Loucy (cell line): ENCODE measurements at regions not wholly inside any gene's neighbourhood (a gene's known extent, or its start where the extent isn't known, plus 50 kb on each side); places are given as distances from the start of the nearest gene placed in this dataset.

Experiments
- H2AFZ ChIP-seq: fragments of 200-600 bp; sonication (generic); 2 replicates; pipeline ENCODE4 v1.6.0; 2016; ENCODE audit warnings: antibody characterized with exemption, mild to moderate bottlenecking, low read length, moderate library complexity
- H3F3A ChIP-seq: fragments of 200-600 bp; 2 replicates; pipeline ENCODE4 v1.6.0; 2016; ENCODE audit warnings: antibody characterized with exemption, low read depth, mild to moderate bottlenecking
- H3K27me3 ChIP-seq: fragments of 200-600 bp; sonication (generic); 2 replicates; pipeline ENCODE4 v1.6.1; 2014; ENCODE audit warnings: low read length, mild to moderate bottlenecking; ENCODE audit not compliant: insufficient read depth, poor library complexity, severe bottlenecking
- H3K36me3 ChIP-seq: fragments of 200-600 bp; sonication (generic); 2 replicates; pipeline ENCODE4 v1.6.1; 2016; ENCODE audit warnings: low read length; ENCODE audit not compliant: insufficient read depth
- H3K4me1 ChIP-seq: fragments of 200-600 bp; sonication (generic); 2 replicates; pipeline ENCODE4 v1.5.1; 2014; ENCODE audit warnings: low read length, mild to moderate bottlenecking; ENCODE audit not compliant: insufficient read depth, poor library complexity, severe bottlenecking
- H3K4me2 ChIP-seq: fragments of 200-600 bp; sonication (generic); 2 replicates; pipeline ENCODE4 v1.6.0; 2014; ENCODE audit warnings: antibody characterized with exemption, low read length, low read depth, mild to moderate bottlenecking; ENCODE audit not compliant: poor library complexity, severe bottlenecking
- H3K4me3 ChIP-seq: fragments of 200-600 bp; sonication (generic); 2 replicates; pipeline ENCODE4 v1.5.1; 2014; ENCODE audit warnings: low read length, mild to moderate bottlenecking, mixed read lengths; ENCODE audit not compliant: poor library complexity, severe bottlenecking
- H3K79me2 ChIP-seq: fragments of 200-600 bp; sonication (generic); 2 replicates; pipeline ENCODE4 v1.6.1; 2014; ENCODE audit warnings: low read length; ENCODE audit not compliant: insufficient read depth
- H3K9ac ChIP-seq: fragments of 200-600 bp; sonication (generic); 2 replicates; pipeline ENCODE4 v1.6.0; 2014; ENCODE audit warnings: mild to moderate bottlenecking, low read depth, low read length, moderate library complexity; ENCODE audit not compliant: poor library complexity, severe bottlenecking
- H3K9me2 ChIP-seq: fragments of 200-600 bp; sonication (generic); replicated peaks from 2 replicates; pipeline ENCODE4 v1.6.1; 2016; ENCODE audit warnings: low read depth, low read length, mixed read lengths
- H3K9me3 ChIP-seq: fragments of 200-600 bp; sonication (generic); 2 replicates; pipeline ENCODE4 v1.6.1; 2014; ENCODE audit warnings: mild to moderate bottlenecking, antibody characterized with exemption, low read length, low read depth; ENCODE audit not compliant: insufficient read depth
- H4K20me1 ChIP-seq: fragments of 200-600 bp; sonication (generic); 2 replicates; pipeline ENCODE4 v1.6.0; 2014; ENCODE audit warnings: antibody characterized with exemption, low read length, mild to moderate bottlenecking; ENCODE audit not compliant: insufficient read depth, poor library complexity, severe bottlenecking
- EZH2phosphoT487 ChIP-seq: fragments of 200-600 bp; IDR thresholded peaks from 2 replicates; pipeline ENCODE4 v1.6.1; 2018; ENCODE audit warnings: antibody characterized with exemption, mild to moderate bottlenecking, moderate library complexity, borderline replicate concordance
- TF ChIP-seq, protein P1 (sequence below): fragments of 200-600 bp; sonication (generic); conservative IDR thresholded peaks from 2 replicates; pipeline ENCODE4 v1.5.1; 2014; ENCODE audit warnings: mild to moderate bottlenecking, antibody characterized with exemption, low read length

DNA sequence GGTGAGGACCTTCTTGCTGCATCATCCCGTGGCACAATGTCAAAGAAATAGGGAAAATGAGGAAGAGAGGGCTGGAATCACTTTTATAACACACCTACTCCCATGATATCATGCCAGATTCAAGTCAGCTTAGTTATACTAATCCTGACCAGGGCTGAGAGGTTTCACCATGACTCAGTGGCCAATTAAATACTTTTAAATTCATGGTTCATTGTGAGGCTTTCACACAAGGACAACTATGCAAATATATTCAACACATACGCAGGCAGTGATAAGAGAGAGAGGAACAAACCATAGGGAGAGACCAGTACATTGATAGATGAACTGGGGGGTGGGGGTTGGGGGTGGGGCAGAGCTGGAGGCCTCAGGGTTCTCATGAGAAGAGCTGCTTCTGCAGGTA lies 313.1 kb downstream of the LRFN2 start:
- no peaks in the 10 kb centered on the region for H3K79me2 ChIP-seq
- H3K9ac ChIP-seq, result no peak overlapping the region
- no peaks in the 10 kb centered on the region for H4K20me1 ChIP-seq
- no peaks in the 10 kb centered on the region for H3K27me3 ChIP-seq
- H3K36me3 ChIP-seq, result no peaks in the 10 kb centered on the region
- no peak overlapping the region for H2AFZ ChIP-seq
- no peak overlapping the region for H3K4me2 ChIP-seq
- no peaks in the 10 kb centered on the region for H3F3A ChIP-seq
- TF ChIP-seq, protein P1, sequence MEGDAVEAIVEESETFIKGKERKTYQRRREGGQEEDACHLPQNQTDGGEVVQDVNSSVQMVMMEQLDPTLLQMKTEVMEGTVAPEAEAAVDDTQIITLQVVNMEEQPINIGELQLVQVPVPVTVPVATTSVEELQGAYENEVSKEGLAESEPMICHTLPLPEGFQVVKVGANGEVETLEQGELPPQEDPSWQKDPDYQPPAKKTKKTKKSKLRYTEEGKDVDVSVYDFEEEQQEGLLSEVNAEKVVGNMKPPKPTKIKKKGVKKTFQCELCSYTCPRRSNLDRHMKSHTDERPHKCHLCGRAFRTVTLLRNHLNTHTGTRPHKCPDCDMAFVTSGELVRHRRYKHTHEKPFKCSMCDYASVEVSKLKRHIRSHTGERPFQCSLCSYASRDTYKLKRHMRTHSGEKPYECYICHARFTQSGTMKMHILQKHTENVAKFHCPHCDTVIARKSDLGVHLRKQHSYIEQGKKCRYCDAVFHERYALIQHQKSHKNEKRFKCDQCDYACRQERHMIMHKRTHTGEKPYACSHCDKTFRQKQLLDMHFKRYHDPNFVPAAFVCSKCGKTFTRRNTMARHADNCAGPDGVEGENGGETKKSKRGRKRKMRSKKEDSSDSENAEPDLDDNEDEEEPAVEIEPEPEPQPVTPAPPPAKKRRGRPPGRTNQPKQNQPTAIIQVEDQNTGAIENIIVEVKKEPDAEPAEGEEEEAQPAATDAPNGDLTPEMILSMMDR, result no peak
- TF ChIP-seq EZH2phosphoT487, result no peak
- H3K4me3 ChIP-seq, result no peak overlapping the region
- no peaks in the 10 kb centered on the region for H3K4me1 ChIP-seq
- H3K9me3 ChIP-seq, result no peaks in the 10 kb centered on the region
- no peaks in the 10 kb centered on the region for H3K9me2 ChIP-seq

DNA sequence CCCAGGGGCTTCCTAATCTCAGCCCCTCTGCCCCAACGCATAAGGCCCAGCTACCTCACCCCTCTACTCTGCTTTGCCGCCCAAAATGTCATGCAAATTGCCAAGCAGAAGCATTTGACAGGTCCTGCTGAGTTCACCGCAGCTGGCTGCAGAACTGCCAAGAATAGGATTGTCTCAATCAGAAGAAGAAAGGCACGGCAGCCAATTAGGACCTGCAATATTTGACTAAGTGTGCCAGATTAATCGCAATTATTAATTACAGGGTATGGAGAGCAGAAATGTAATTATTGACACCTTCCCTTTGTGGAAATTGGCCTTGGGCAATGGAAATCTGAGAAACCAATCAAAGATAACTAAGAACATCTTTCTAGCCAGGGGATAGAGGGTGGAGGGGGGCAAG lies 318.6 kb downstream of the LRFN2 start:
- Histone ChIP-seq H3K27me3 (no peaks in the 10 kb centered on the region), H3K9ac (no peak overlapping the region), H4K20me1 (no peaks in the 10 kb centered on the region), H3K4me3 (no peak overlapping the region), H3K4me2 (no peak overlapping the region), H3K79me2 (no peaks in the 10 kb centered on the region), H3K9me2 (no peaks in the 10 kb centered on the region), H3K36me3 (no peaks in the 10 kb centered on the region), H3K9me3 (no peaks in the 10 kb centered on the region), H3F3A (no peaks in the 10 kb centered on the region), H3K4me1 (no peaks in the 10 kb centered on the region), H2AFZ (no peak overlapping the region)
- no peak for TF ChIP-seq EZH2phosphoT487
- TF ChIP-seq, protein P1, result no peak

- no peaks in the 10 kb centered on the region for H3K27me3 ChIP-seq
- H3K4me3 ChIP-seq, result no peak overlapping the region
- H3K9ac ChIP-seq, result no peak overlapping the region
- no peaks in the 10 kb centered on the region for H3K36me3 ChIP-seq
- no peaks in the 10 kb centered on the region for H3K79me2 ChIP-seq
- H3K9me2 ChIP-seq, result no peaks in the 10 kb centered on the region
- no peaks in the 10 kb centered on the region for H3K9me3 ChIP-seq
- H3K4me1 ChIP-seq, result no peaks in the 10 kb centered on the region
- TF ChIP-seq, protein P1, result no peak
- no peak for TF ChIP-seq EZH2phosphoT487
- H4K20me1 ChIP-seq, result no peaks in the 10 kb centered on the region
- H3K4me2 ChIP-seq, result no peak overlapping the region
- no peak overlapping the region for H2AFZ ChIP-seq
- no peaks in the 10 kb centered on the region for H3F3A ChIP-seq
These were observed 319.0 kb downstream of the LRFN2 start for GRCh38 chr6:40268166-40268565.
